HT-29 (cell line): ENCODE measurements at regions not wholly inside any gene's neighbourhood (a gene's known extent, or its start where the extent isn't known, plus 50 kb on each side); places are given as distances from the start of the nearest gene placed in this dataset.

Experiments
- DNase-seq: peaks from one replicate; pipeline ENCODE4 v3.0.0-alpha.2; 2015; ENCODE audit warnings: low spot score

- DNase-seq: no peak
Measured at GRCh38 chr15:68525815-68526214, 53.0 kb upstream of the CORO2B start.

GRCh38 chr15:68526269-68526668, 52.5 kb upstream of the CORO2B start:
- no peak for DNase-seq

- DNase-seq: no peak
Measured at GRCh38 chr15:68526784-68527183, 52.0 kb upstream of the CORO2B start.

GRCh38 chr15:68528626-68529290, 50.0 kb upstream of the CORO2B start:
- peak; percentile 59 for DNase-seq
